Astrocyte (in vitro differentiated cells and primary cell): ENCODE measurements at regions not wholly inside any gene's neighbourhood (a gene's known extent, or its start where the extent isn't known, plus 50 kb on each side); places are given as distances from the start of the nearest gene placed in this dataset.

ENCODE experiments used
- CTCF ChIP-seq: IDR thresholded peaks from 2 replicates; pipeline ENCODE4 v1.5.1; 2011; ENCODE audit warnings: low read depth, mild to moderate bottlenecking, inconsistent platforms, low read length, moderate library complexity; ENCODE audit not compliant: insufficient read depth
- EZH2 ChIP-seq: IDR thresholded peaks from 2 replicates; pipeline ENCODE4 v1.6.1; 2012; ENCODE audit warnings: mild to moderate bottlenecking, low read length, inconsistent platforms; ENCODE audit not compliant: insufficient read depth

- TF ChIP-seq CTCF (no peak), EZH2 (no peak)
Measured at GRCh38 chr14:28975084-28975483, 208.5 kb downstream of the FOXG1 start.
